Spleen (tissue), 11 donors: ENCODE measurements at regions not wholly inside any gene's neighbourhood (a gene's known extent, or its start where the extent isn't known, plus 50 kb on each side); places are given as distances from the start of the nearest gene placed in this dataset.

Experiments
- DNase-seq: peaks from one replicate; pipeline ENCODE4 v3.0.0-alpha.2; 2020
- H3K27ac ChIP-seq, 8 donors: fragments of 200-600 bp; sonication (generic) in 7 of 8; 1 replicate in 4 of 8; 2 replicates in 4 of 8; pipeline versions ENCODE4 v1.5.0 to v1.8.0; 2016 to 2021; ENCODE audit warnings: inconsistent platforms in 4 of 8, mild to moderate bottlenecking in 4 of 8, moderate library complexity in 1 of 8
- H3K27me3 ChIP-seq, 7 donors: fragments of 200-600 bp; sonication (generic) in 6 of 7; replicated peaks in 1 of 7; 1 replicate in 4 of 7; 2 replicates in 3 of 7; pipeline versions ENCODE4 v1.5.0 to v1.8.0; 2016 to 2021; ENCODE audit warnings: inconsistent platforms in 3 of 7, mild to moderate bottlenecking in 1 of 7
- H3K36me3 ChIP-seq, 6 donors: fragments of 200-600 bp; sonication (generic) in 5 of 6; 1 replicate in 4 of 6; 2 replicates in 2 of 6; pipeline versions ENCODE4 v1.5.0 to v1.8.0; 2016 to 2021; ENCODE audit warnings: inconsistent platforms in 2 of 6
- H3K4me1 ChIP-seq, 6 donors: fragments of 200-600 bp; sonication (generic) in 5 of 6; 1 replicate in 3 of 6; 2 replicates in 3 of 6; pipeline versions ENCODE4 v1.5.0 to v1.8.0; 2016 to 2021; ENCODE audit warnings: inconsistent platforms in 3 of 6
- H3K4me3 ChIP-seq, 8 donors: fragments of 200-600 bp; sonication (generic) in 7 of 8; 1 replicate in 4 of 8; 2 replicates in 4 of 8; pipeline versions ENCODE4 v1.5.0 to v1.8.0; 2016 to 2021; ENCODE audit warnings: inconsistent platforms in 4 of 8, mild to moderate bottlenecking in 4 of 8, moderate library complexity in 2 of 8
- H3K9me3 ChIP-seq, 8 donors: fragments of 200-600 bp; sonication (generic) in 7 of 8; 1 replicate in 4 of 8; 2 replicates in 4 of 8; pipeline versions ENCODE4 v1.5.0 to v1.8.0; 2016 to 2021; ENCODE audit warnings: inconsistent platforms in 4 of 8
- POLR2A ChIP-seq, 3 donors: fragments of 450-650 bp; IDR thresholded peaks; one replicate each; pipeline ENCODE4 v1.5.1; 2017; ENCODE audit warnings: antibody characterized with exemption in 3 of 3, mild to moderate bottlenecking in 1 of 3
- POLR2AphosphoS5 ChIP-seq, 3 donors: sonication (generic); formaldehyde crosslinking; IDR thresholded peaks; one replicate each; pipeline ENCODE4 v1.5.1; 2017; ENCODE audit warnings: antibody characterized with exemption in 3 of 3
- WGBS, 5 donors: extraction: QIAGEN DNeasy Blood & Tissue Kit in 3 of 5; methylation state at CpG; one replicate each; pipeline versions ENCODE4 v1.1.5 to v1.1.7; 2013 to 2018; 5-methylcytosine and 5-hydroxymethylcytosine counted together
- intact Hi-C: fragments of 100-400 bp; cut with DNase I; formaldehyde crosslinking; loops from one replicate; pipeline ENCODE4 v1.15.0; 2023; ENCODE audit warnings: low total_unique reads
- TF ChIP-seq, protein P1 (sequence below), 11 experiments: fragments of 200-600 bp in 7 of 11; fragments of 450-650 bp in 4 of 11; sonication (generic) in 4 of 11; IDR thresholded peaks in 8 of 11; conservative IDR thresholded peaks in 3 of 11; 1 replicate in 7 of 11; 2 replicates in 4 of 11; pipeline versions ENCODE4 v1.4.0 to v1.8.0; 2016 to 2021; ENCODE audit warnings: antibody characterized with exemption in 11 of 11, inconsistent platforms in 4 of 11, mild to moderate bottlenecking in 1 of 11
- donor health status: healthy with polysubstance abuse.
- donor health status: DM: no; HTN: no; CAD: no; lungs with moderate emphysema.
- donor health status: DM: no; HTN: no; CAD: no.
- donor health status: Bipolar disorder and iron deficiency.
- donor health status: healthy.
- donor health status: DM: no; HTN: no; CAD: no.
- donor health status: DM: yes; HTN: yes; CAD: no.

GRCh38 chr11:134751031-134751585 lies 339.1 kb upstream of the B3GAT1 start:
- peak; percentile 53 for DNase-seq
- peaks cover 0 to 22% (median 5%) of the 10 kb centered on the region in 8 donors for H3K9me3 ChIP-seq
- H3K4me1 ChIP-seq, result no peaks in the 10 kb centered on the region
- H3K27ac ChIP-seq, result no peak overlapping the region
- TF ChIP-seq POLR2AphosphoS5 (IDR thresholded peaks at IDR 0.05) (no peak), POLR2A (IDR thresholded peaks at IDR 0.05) (no peak)
- TF ChIP-seq, protein P1, sequence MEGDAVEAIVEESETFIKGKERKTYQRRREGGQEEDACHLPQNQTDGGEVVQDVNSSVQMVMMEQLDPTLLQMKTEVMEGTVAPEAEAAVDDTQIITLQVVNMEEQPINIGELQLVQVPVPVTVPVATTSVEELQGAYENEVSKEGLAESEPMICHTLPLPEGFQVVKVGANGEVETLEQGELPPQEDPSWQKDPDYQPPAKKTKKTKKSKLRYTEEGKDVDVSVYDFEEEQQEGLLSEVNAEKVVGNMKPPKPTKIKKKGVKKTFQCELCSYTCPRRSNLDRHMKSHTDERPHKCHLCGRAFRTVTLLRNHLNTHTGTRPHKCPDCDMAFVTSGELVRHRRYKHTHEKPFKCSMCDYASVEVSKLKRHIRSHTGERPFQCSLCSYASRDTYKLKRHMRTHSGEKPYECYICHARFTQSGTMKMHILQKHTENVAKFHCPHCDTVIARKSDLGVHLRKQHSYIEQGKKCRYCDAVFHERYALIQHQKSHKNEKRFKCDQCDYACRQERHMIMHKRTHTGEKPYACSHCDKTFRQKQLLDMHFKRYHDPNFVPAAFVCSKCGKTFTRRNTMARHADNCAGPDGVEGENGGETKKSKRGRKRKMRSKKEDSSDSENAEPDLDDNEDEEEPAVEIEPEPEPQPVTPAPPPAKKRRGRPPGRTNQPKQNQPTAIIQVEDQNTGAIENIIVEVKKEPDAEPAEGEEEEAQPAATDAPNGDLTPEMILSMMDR (IDR thresholded peaks at IDR 0.05 in 8 of 11, conservative IDR thresholded peaks at IDR 0.05 in 3 of 11), result no peak
- 76 to 89% (median 82%) methylated on average over 8 of the region's 8 CpGs for WGBS, 5 donors
- peaks cover 0 to 51% (median 0%) of the 10 kb centered on the region in 7 donors for H3K27me3 ChIP-seq
- no peak overlapping the region for H3K4me3 ChIP-seq
- H3K36me3 ChIP-seq, result no peaks in the 10 kb centered on the region
- intact Hi-C loops, result no loop called here

DNA sequence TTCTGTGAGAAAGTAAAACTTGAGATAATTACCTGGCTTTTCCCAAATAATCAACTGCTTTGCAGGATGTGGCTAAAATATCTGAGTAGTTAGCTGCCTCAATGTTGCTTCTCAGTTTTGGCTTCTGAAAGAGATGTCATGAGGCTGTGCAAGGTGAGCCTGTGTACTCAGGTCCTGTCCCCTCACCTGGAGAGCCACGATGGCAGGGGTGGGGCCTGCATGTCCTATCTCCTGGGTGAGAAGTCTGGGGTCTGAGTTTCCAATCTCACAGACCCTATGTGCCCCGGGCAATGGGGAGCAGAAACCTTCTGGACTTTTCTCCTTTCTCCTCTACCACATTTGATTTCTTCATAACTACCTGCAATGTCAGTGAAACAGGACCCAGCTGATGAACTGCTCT lies 338.6 kb upstream of the B3GAT1 start:
- Histone ChIP-seq H3K27me3 (peaks cover 0 to 51% (median 0%) of the 10 kb centered on the region in 7 donors), H3K4me1 (no peaks in the 10 kb centered on the region), H3K9me3 (peaks cover 0 to 22% (median 6%) of the 10 kb centered on the region in 8 donors), H3K36me3 (no peaks in the 10 kb centered on the region), H3K27ac (no peak overlapping the region), H3K4me3 (no peak overlapping the region)
- 58 to 73% (median 63%) methylated on average over 2 of the region's 2 CpGs for WGBS, 5 donors
- DNase-seq, result peak; percentile 57
- intact Hi-C loops, result no loop called here
- TF ChIP-seq, protein P1 (IDR thresholded peaks at IDR 0.05 in 8 of 11, conservative IDR thresholded peaks at IDR 0.05 in 3 of 11), result no peak
- no peak for TF ChIP-seq POLR2A (IDR thresholded peaks at IDR 0.05)
- TF ChIP-seq POLR2AphosphoS5 (IDR thresholded peaks at IDR 0.05), result no peak

DNA sequence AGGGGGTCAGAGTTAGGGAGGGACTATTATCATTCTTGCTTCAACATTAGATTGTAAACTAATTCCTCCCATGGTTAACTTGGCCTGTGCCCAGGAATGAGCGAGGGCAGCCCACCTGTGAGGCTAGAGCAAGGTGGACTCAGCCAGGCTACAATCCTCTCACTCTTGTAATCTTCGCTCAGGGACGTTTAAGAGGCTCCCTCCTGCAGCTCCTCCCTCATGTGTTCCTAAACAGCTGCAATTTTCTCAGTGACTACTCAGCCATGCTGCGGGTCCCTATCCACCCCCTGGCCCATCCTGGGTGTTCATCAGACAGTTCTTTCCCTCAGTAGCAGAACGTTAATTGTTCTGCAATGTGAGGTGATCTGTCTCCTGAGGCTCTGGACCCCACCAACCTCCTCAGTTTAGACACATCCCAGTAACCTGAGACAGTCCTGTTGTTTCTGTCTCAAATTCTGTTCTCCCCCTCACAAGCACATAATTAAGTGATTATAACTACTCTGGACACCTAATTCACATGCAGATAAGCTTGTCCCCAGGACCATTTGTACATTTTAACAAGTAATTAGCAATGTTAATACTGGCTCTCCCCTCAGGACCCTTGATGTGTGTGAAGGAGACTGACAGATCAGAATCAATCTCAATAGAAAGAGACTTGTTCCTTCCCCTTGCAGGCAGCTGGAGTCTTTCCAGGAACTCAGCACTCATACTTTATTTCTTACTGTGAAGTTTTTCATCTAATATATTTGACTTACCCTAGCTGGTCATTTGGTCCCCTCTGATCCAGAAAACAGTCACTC lies 337.2 kb upstream of the B3GAT1 start:
- WGBS, 5 donors, result 39 to 49% (median 48%) methylated on average over 5 of the region's 5 CpGs
- no peak for TF ChIP-seq POLR2AphosphoS5 (IDR thresholded peaks at IDR 0.05)
- no peak for TF ChIP-seq POLR2A (IDR thresholded peaks at IDR 0.05)
- TF ChIP-seq, protein P1 (IDR thresholded peaks at IDR 0.05 in 8 of 11, conservative IDR thresholded peaks at IDR 0.05 in 3 of 11), result no peak
- H3K4me3 ChIP-seq, result no peak overlapping the region
- peak; percentile 14 for DNase-seq
- no peaks in the 10 kb centered on the region for H3K4me1 ChIP-seq
- peaks cover 0 to 48% (median 0%) of the 10 kb centered on the region in 7 donors for H3K27me3 ChIP-seq
- peaks cover 0 to 22% (median 6%) of the 10 kb centered on the region in 8 donors for H3K9me3 ChIP-seq
- H3K27ac ChIP-seq, result no peak overlapping the region
- no peaks in the 10 kb centered on the region for H3K36me3 ChIP-seq
- intact Hi-C loops, result no loop called here

DNA sequence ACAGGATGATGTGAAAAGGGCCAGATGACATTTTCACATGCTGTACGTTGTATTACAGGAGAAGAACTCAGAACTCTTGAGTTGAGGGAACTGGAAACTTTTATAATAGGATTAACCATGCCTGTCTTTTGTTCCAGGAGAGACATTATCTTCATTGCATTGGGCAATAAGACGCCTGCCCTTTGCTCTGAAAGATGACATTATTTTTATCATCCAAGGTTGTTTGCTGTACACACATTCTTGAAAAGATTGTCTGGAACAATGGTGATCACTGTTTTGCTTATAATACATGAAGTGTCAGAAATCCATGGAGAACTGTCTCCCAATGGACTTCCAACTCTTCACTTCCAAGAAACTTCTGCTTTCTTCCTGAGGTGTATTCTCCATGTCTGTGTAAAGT lies 334.6 kb upstream of the B3GAT1 start:
- H3K4me3 ChIP-seq, result no peak overlapping the region
- H3K27ac ChIP-seq, result no peak overlapping the region
- DNase-seq, result no peak
- H3K27me3 ChIP-seq, result peaks cover 0 to 35% (median 0%) of the 10 kb centered on the region in 7 donors
- 59 to 83% (median 72%) methylated on average over 2 of the region's 2 CpGs for whole genome bisulfite sequencing, 5 donors
- no peaks in the 10 kb centered on the region for H3K36me3 ChIP-seq
- intact Hi-C loops, result no loop called here
- TF ChIP-seq, protein P1 (IDR thresholded peaks at IDR 0.05 in 8 of 11, conservative IDR thresholded peaks at IDR 0.05 in 3 of 11), result no peak
- TF ChIP-seq POLR2A (IDR thresholded peaks at IDR 0.05), result no peak
- TF ChIP-seq POLR2AphosphoS5 (IDR thresholded peaks at IDR 0.05), result no peak
- peaks cover 0 to 22% (median 6%) of the 10 kb centered on the region in 8 donors for H3K9me3 ChIP-seq
- no peaks in the 10 kb centered on the region for H3K4me1 ChIP-seq
